Muscle of leg (tissue), 3 donors: ENCODE measurements at regions not wholly inside any gene's neighbourhood (a gene's known extent, or its start where the extent isn't known, plus 50 kb on each side); places are given as distances from the start of the nearest gene placed in this dataset.

Source experiments
- DNase-seq: peaks from one replicate; pipeline ENCODE4 v3.0.0; 2013
- H3K27ac ChIP-seq: one replicate; pipeline ENCODE4 v1.5.1; 2013; ENCODE audit warnings: mild to moderate bottlenecking, low read length, control low read depth
- H3K27me3 ChIP-seq: one replicate; pipeline ENCODE4 v1.6.1; 2013; ENCODE audit warnings: low read length; ENCODE audit not compliant: control insufficient read depth, insufficient read depth
- H3K36me3 ChIP-seq: one replicate; pipeline ENCODE4 v1.6.1; 2013; ENCODE audit warnings: low read length; ENCODE audit not compliant: control insufficient read depth, insufficient read depth
- H3K4me1 ChIP-seq: one replicate; pipeline ENCODE4 v1.6.1; 2013; ENCODE audit warnings: low read length; ENCODE audit not compliant: control insufficient read depth, insufficient read depth
- H3K4me3 ChIP-seq: one replicate; pipeline ENCODE4 v1.5.1; 2013; ENCODE audit warnings: low read length, control low read depth
- H3K9me3 ChIP-seq: replicated peaks from 2 replicates; pipeline ENCODE4 v1.6.1; 2013; ENCODE audit warnings: low read depth, low read length; ENCODE audit not compliant: control insufficient read depth
- WGBS: methylation state at CpG from one replicate; pipeline ENCODE4 v1.1.5; 2013; ENCODE audit warnings: missing lambda C conversion rate; ENCODE audit not compliant: insufficient coverage; 5-methylcytosine and 5-hydroxymethylcytosine counted together

DNA sequence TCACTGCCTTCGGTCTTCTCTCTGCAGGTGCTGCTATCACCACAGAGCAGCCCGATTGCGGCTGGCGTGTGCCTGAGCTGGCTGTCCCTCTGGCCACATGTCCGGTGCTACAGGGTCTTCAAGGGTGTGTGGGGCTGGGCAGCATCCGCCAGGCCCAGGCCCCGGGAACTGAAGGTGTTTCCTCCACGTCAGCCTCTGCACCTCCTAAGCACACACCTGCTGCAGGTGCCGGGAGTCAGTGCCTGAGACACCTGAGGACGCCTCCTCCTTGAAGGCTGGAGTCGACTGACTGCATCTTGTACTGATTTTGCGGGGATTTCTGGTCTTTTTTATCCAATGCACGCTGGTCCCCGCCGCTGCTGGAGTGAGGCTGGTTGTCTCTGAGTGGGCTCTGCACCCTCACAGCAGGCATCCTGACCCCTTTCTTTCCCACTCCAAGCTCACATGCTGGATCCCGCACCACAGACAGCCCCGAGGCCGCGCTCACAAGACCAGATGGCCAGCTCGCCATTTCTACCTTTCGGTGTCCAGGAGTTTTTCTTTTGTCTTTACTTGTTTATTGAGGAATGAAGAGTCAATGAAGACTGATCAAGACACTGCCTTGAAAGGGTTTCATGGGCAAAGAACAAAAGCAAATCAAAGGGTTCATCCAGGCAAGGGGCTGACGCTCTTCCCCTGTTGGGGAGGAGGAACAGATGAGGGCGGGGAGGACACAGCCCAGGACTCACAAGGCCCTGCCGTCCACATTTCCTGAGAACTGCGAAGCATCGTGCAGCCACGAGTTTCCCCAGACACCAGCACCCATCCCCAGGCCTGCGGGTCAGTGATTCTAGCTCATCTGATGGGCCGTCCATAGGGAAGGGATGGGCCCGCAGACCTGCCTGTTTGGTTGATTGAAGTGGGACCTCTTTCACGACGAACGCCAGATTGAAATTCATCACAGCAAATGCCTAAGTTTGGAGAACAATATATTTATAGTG is 203.8 kb upstream of the SOX1 start:
- no peak overlapping the region for H3K4me3 ChIP-seq
- 93% methylated on average over 19 of the region's 33 CpGs for WGBS
- no peak for DNase-seq
- H3K4me1 ChIP-seq, result no peaks in the 10 kb centered on the region
- no peaks in the 10 kb centered on the region for H3K36me3 ChIP-seq
- H3K9me3 ChIP-seq, result no peaks in the 10 kb centered on the region
- H3K27me3 ChIP-seq, result peaks cover 11% of the 10 kb centered on the region
- no peak overlapping the region for H3K27ac ChIP-seq

DNA sequence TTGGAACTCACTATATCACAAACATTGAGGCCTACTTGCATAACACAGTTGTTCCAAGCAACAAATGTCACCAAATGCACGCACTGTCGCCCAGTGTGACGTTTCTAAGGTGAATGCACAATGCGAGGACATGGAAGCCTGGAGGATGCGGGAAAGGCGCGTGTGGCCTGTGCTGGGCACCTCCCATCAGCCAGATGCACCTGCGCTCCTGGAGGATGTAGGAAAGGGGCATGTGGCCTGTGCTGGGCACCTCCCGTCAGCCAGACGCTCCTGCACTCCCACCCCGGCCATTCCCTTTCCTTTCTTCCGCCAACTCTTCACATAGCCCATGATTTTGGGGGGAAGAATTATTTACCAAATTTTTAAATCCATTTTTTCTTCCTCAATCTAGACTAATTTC is 202.4 kb upstream of the SOX1 start:
- no peaks in the 10 kb centered on the region for H3K9me3 ChIP-seq
- no peaks in the 10 kb centered on the region for H3K36me3 ChIP-seq
- no peak overlapping the region for H3K4me3 ChIP-seq
- DNase-seq, result no peak
- H3K27ac ChIP-seq, result no peak overlapping the region
- WGBS, result 84% methylated on average over 7 of the region's 12 CpGs
- H3K4me1 ChIP-seq, result no peaks in the 10 kb centered on the region
- H3K27me3 ChIP-seq, result peaks cover 10% of the 10 kb centered on the region

DNA sequence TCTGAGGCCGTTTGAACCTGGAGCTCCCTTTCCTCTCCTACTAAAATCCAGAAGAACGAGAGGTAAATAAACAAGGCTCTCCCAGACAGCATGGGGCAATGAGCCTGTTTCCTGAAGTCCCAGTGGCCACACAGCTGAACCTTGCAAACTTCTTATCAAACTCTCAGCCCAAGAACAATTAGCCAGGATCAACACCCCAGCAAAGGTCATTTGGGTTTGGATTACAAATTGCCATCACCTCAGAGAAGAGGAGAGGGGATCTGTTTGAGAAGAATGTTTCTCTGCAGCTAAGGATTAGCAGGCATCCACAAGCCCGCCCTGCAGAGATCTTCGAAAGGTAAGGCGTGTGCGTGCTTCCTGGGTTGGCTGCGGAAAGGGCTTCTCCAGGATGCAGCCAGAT is 201.9 kb upstream of the SOX1 start:
- Histone ChIP-seq H3K4me3 (no peak overlapping the region), H3K4me1 (no peaks in the 10 kb centered on the region), H3K36me3 (no peaks in the 10 kb centered on the region), H3K27me3 (peaks cover 12% of the 10 kb centered on the region), H3K9me3 (no peaks in the 10 kb centered on the region), H3K27ac (no peak overlapping the region)
- DNase-seq, result no peak
- WGBS, result 72% methylated on average over 5 of the region's 7 CpGs

GRCh38 chr13:111865826-111866225 is 201.1 kb upstream of the SOX1 start:
- H3K27me3 ChIP-seq, result peaks cover 10% of the 10 kb centered on the region
- no peaks in the 10 kb centered on the region for H3K36me3 ChIP-seq
- DNase-seq, result no peak
- H3K4me3 ChIP-seq, result no peak overlapping the region
- no peaks in the 10 kb centered on the region for H3K9me3 ChIP-seq
- WGBS, result 56% methylated on average over 1 of the region's 8 CpGs
- H3K4me1 ChIP-seq, result no peaks in the 10 kb centered on the region
- H3K27ac ChIP-seq, result no peak overlapping the region

GRCh38 chr13:111866731-111867245 is 200.2 kb upstream of the SOX1 start:
- no peaks in the 10 kb centered on the region for H3K4me1 ChIP-seq
- no peak for DNase-seq
- H3K27me3 ChIP-seq, result peaks cover 8% of the 10 kb centered on the region
- 77% methylated on average over 4 of the region's 11 CpGs for WGBS
- H3K9me3 ChIP-seq, result no peaks in the 10 kb centered on the region
- no peak overlapping the region for H3K27ac ChIP-seq
- H3K4me3 ChIP-seq, result no peak overlapping the region
- H3K36me3 ChIP-seq, result no peaks in the 10 kb centered on the region

DNA sequence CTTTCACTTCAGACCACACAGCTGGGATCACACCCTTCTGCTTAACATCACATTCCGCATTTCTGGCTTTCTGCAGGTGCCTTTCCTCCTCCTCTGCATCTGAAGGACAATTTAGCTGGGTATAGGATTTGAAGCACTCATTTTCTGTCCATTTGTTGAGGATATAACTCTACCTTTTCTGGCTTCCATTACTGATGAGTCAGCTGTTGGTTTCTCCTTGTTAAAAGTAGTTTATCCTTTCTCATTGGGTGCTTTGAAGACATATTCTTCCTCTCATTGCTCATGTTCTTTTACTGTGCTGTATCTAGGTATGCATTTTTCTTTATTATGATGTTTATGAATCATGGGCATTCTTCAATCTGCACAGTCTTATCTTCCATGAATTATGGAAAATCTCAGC is 199.3 kb upstream of the SOX1 start:
- H3K9me3 ChIP-seq, result no peaks in the 10 kb centered on the region
- H3K4me3 ChIP-seq, result no peak overlapping the region
- peaks cover 13% of the 10 kb centered on the region for H3K27me3 ChIP-seq
- no CpG with 5 or more reads among the region's 1 CpG for WGBS
- no peaks in the 10 kb centered on the region for H3K36me3 ChIP-seq
- no peak overlapping the region for H3K27ac ChIP-seq
- no peaks in the 10 kb centered on the region for H3K4me1 ChIP-seq
- DNase-seq, result no peak

GRCh38 chr13:111868716-111869115 is 198.2 kb upstream of the SOX1 start:
- H3K9me3 ChIP-seq, result no peaks in the 10 kb centered on the region
- H3K4me1 ChIP-seq, result no peaks in the 10 kb centered on the region
- H3K36me3 ChIP-seq, result no peaks in the 10 kb centered on the region
- no peak overlapping the region for H3K27ac ChIP-seq
- no peak for DNase-seq
- WGBS, result 100% methylated on average over 1 of the region's 3 CpGs
- H3K27me3 ChIP-seq, result peaks cover 15% of the 10 kb centered on the region
- H3K4me3 ChIP-seq, result no peak overlapping the region

- no peaks in the 10 kb centered on the region for H3K36me3 ChIP-seq
- H3K9me3 ChIP-seq, result no peaks in the 10 kb centered on the region
- 77% methylated on average over 9 of the region's 12 CpGs for WGBS
- H3K4me1 ChIP-seq, result no peaks in the 10 kb centered on the region
- DNase-seq, result no peak
- H3K27ac ChIP-seq, result no peak overlapping the region
- H3K4me3 ChIP-seq, result no peak overlapping the region
- H3K27me3 ChIP-seq, result peaks cover 22% of the 10 kb centered on the region
These were observed 194.3 kb upstream of the SOX1 start for GRCh38 chr13:111872475-111873150.

DNA sequence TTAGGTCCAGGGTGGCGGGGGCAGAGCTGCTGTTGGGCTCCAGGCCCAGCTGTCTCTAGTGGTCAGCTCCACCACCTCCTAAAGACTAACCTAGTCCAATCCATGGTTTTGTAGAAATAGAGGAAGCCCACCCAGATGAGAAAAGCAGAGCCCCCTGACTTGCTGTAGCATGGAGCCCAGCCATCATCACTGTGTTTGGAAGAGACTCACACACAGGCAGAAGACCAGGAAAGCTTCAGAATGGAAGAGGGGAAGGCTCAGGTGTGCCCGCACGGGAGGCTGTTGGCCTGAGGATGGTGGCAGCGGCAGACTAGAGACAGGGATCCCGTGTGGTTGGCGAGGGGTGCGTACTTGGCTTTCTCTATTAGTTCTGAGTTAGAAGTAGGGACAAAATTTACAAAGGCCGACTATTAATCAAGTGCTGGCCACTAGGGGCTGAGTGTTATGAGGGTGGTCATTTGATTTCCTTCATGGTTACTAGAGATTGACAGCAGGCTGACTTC is 193.2 kb upstream of the SOX1 start:
- DNase-seq, result no peak

GRCh38 chr13:111874981-111875380 is 192.0 kb upstream of the SOX1 start:
- DNase-seq, result no peak
- Histone ChIP-seq H3K27ac (no peak overlapping the region), H3K4me3 (no peak overlapping the region), H3K4me1 (no peaks in the 10 kb centered on the region), H3K27me3 (peaks cover 16% of the 10 kb centered on the region), H3K9me3 (no peaks in the 10 kb centered on the region), H3K36me3 (no peaks in the 10 kb centered on the region)
- WGBS, result 94% methylated on average over 12 of the region's 13 CpGs

More for the DNA sequence above, 193.2 kb upstream of the SOX1 start:
- no peak overlapping the region for H3K27ac ChIP-seq
- H3K9me3 ChIP-seq, result no peaks in the 10 kb centered on the region
- 93% methylated on average over 6 of the region's 8 CpGs for whole genome bisulfite sequencing
- H3K4me3 ChIP-seq, result no peak overlapping the region
- no peaks in the 10 kb centered on the region for H3K36me3 ChIP-seq
- peaks cover 22% of the 10 kb centered on the region for H3K27me3 ChIP-seq
- H3K4me1 ChIP-seq, result no peaks in the 10 kb centered on the region
